ENCODE measurements at regions not wholly inside any gene's neighbourhood (a gene's known extent, or its start where the extent isn't known, plus 50 kb on each side); places are given as distances from the start of the nearest gene placed in this dataset.

DNA sequence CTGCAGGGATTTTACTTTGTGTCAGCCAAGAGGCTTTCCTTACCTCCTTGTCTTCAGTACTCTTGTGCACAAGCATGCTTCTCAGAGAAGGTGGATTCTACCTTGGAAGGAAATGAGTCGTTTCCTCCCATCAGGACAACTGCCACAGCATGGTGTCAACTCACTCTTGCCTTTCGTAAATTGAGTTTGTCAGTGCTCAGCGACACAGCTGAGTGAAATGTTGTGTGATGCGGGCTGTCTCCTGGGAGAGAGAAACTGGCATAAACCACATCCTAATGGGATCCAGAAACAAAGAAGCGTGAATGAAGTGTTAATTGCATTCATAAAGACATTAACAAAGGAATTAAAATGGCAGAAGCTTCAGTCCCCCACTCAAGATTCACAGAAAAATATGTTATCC, 51.5 kb upstream of the SLC22A15 start:
- Histone ChIP-seq H3K9ac (ENCODE audit: low read depth, low read length, poor library complexity, severe bottlenecking) (peak overlapping the region; percentile 60), H3K9me2 (replicated peaks; ENCODE audit: low read depth, low read length) (no peaks in the 10 kb centered on the region), H3K27me3 (ENCODE audit: insufficient read depth, low read length, poor library complexity, severe bottlenecking) (no peaks in the 10 kb centered on the region), H3K4me3 (ENCODE audit: low read length, poor library complexity, severe bottlenecking) (peak overlapping the region; percentile 53), H2AFZ (ENCODE audit: low read length) (peak overlapping the region; percentile 86), H3F3A (ENCODE audit: low read depth) (no peaks in the 10 kb centered on the region), H3K79me2 (ENCODE audit: insufficient read depth, low read length) (no peaks in the 10 kb centered on the region), H3K9me3 (ENCODE audit: insufficient read depth, low read depth, low read length) (no peaks in the 10 kb centered on the region), H3K4me2 (ENCODE audit: low read depth, low read length, poor library complexity, severe bottlenecking) (peak overlapping the region; percentile 67), H3K36me3 (ENCODE audit: insufficient read depth, low read length) (no peaks in the 10 kb centered on the region), H4K20me1 (ENCODE audit: insufficient read depth, low read length, poor library complexity, severe bottlenecking) (no peaks in the 10 kb centered on the region), H3K4me1 (ENCODE audit: insufficient read depth, low read length, poor library complexity, severe bottlenecking) (peaks cover 34% of the 10 kb centered on the region)
- no peak for TF ChIP-seq CTCF (conservative IDR thresholded peaks at IDR 0.05; ENCODE audit: low read length)
- TF ChIP-seq EZH2phosphoT487 (IDR thresholded peaks at IDR 0.05; ENCODE audit: borderline replicate concordance), result no peak

DNA sequence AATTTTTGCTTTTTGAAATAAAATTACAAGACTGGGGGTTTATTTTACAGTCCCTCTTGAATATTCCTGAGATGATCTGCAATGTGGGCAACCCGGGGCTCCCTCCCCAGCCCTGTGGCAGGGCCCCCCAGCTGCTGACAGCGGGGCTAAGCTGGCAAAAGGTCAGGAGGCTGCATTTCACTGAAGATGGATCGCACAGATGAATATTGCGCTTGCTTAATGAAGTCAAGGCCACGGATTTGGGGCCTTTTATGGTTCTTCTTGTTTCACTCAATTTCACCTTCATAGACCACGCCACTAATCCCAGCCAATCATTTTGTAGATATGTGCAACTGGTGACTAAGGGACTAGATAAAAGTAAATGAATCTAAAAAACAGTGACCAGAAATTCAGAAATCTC, 50.8 kb upstream of the SLC22A15 start:
- Histone ChIP-seq H3K4me1 (ENCODE audit: insufficient read depth, low read length, poor library complexity, severe bottlenecking) (peaks cover 41% of the 10 kb centered on the region), H3K9ac (ENCODE audit: low read depth, low read length, poor library complexity, severe bottlenecking) (peak overlapping the region; percentile 60), H3K9me3 (ENCODE audit: insufficient read depth, low read depth, low read length) (no peaks in the 10 kb centered on the region), H3K36me3 (ENCODE audit: insufficient read depth, low read length) (no peaks in the 10 kb centered on the region), H3K79me2 (ENCODE audit: insufficient read depth, low read length) (no peaks in the 10 kb centered on the region), H2AFZ (ENCODE audit: low read length) (peak overlapping the region; percentile 86; the same call in 1 of the 2 replicates), H3K9me2 (replicated peaks; ENCODE audit: low read depth, low read length) (no peaks in the 10 kb centered on the region), H4K20me1 (ENCODE audit: insufficient read depth, low read length, poor library complexity, severe bottlenecking) (no peaks in the 10 kb centered on the region), H3F3A (ENCODE audit: low read depth) (no peaks in the 10 kb centered on the region), H3K27me3 (ENCODE audit: insufficient read depth, low read length, poor library complexity, severe bottlenecking) (no peaks in the 10 kb centered on the region), H3K4me3 (ENCODE audit: low read length, poor library complexity, severe bottlenecking) (no peak overlapping the region), H3K4me2 (ENCODE audit: low read depth, low read length, poor library complexity, severe bottlenecking) (peak overlapping the region; percentile 67)
- TF ChIP-seq EZH2phosphoT487 (IDR thresholded peaks at IDR 0.05; ENCODE audit: borderline replicate concordance), result no peak
- TF ChIP-seq CTCF (conservative IDR thresholded peaks at IDR 0.05; ENCODE audit: low read length), result no peak
